Activated T-cell treated with anti-CD3 and anti-CD28 coated beads, Interleukin-2, amount 50 U/mL, for 4 hours (primary cell): ENCODE measurements at regions not wholly inside any gene's neighbourhood (a gene's known extent, or its start where the extent isn't known, plus 50 kb on each side); places are given as distances from the start of the nearest gene placed in this dataset.
"Not testable (repeated sequence)": the region's sequence is repeated elsewhere in the genome, so short reads cannot be mapped to it uniquely, and the experiment has no call there.

Source experiments
- ATAC-seq, 2 donors: fragments of 200-7000 bp; cut with Tn5 transposase; one replicate each; pipeline ENCODE4 v1.10.0; 2021
- DNase-seq: peaks from one replicate; pipeline ENCODE4 v3.0.0-alpha.2; 2020
- H3K27me3 Mint-ChIP-seq: one replicate; pipeline ENCODE4 v1.8.0; 2021; ENCODE audit warnings: low read depth, mixed read lengths
- H3K36me3 Mint-ChIP-seq: one replicate; pipeline ENCODE4 v1.8.0; 2022; ENCODE audit warnings: mixed read lengths; ENCODE audit not compliant: insufficient read depth
- H3K4me1 Mint-ChIP-seq: one replicate; pipeline ENCODE4 v1.8.0; 2021; ENCODE audit warnings: low read depth, mixed read lengths
- H3K4me3 Mint-ChIP-seq: one replicate; pipeline ENCODE4 v1.8.0; 2021; ENCODE audit warnings: mild to moderate bottlenecking, moderate library complexity, mixed read lengths
- H3K9me3 Mint-ChIP-seq: one replicate; pipeline ENCODE4 v1.8.0; 2021; ENCODE audit warnings: mixed read lengths

DNA sequence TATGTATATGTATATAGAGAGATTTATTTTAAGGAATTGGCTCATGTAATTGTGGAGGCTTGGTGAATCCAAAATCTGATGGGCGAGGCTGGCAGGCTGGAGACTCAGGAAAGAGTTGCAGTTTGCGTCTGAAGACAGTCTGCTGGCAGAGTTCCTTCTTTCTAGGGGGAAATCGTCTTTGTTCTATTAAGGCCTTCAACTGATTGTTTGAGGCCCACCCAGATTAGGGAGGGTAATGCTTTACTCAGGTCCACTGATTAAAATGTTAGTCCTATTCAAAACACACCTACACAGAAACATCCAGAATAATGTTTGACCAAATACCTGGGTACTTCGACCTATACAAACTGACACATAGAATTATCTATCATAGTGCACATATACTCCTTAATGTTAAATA, 149.5 kb downstream of the NAA11 start:
- H3K9me3 Mint-ChIP-seq = peaks cover 4% of the 10 kb centered on the region
- no peak overlapping the region for H3K4me3 Mint-ChIP-seq
- ATAC-seq (no peak), DNase-seq (no peak)
- H3K36me3 Mint-ChIP-seq = no peaks in the 10 kb centered on the region
- H3K27me3 Mint-ChIP-seq = no peaks in the 10 kb centered on the region
- H3K4me1 Mint-ChIP-seq = no peaks in the 10 kb centered on the region

DNA sequence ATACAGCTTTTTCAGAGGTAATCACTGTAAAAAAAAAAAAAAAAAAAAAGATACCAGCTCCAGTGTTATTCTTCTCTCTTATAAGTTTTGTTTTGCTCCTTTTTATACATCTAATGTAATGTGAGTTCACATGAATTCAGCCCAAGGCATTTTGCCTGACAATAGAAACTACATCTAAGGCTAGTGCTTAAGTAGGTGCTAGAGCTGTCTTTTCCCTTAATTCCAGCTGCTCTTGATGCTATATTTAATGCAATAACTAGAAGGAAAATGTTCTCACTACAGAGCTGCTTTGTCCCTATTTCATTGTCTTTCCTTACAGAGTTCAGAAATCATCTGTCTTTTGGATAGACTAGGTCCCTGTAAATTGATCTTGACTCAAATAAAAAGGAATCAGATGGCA, 150.1 kb downstream of the NAA11 start:
- no peaks in the 10 kb centered on the region for H3K36me3 Mint-ChIP-seq
- no peak for ATAC-seq

DNA sequence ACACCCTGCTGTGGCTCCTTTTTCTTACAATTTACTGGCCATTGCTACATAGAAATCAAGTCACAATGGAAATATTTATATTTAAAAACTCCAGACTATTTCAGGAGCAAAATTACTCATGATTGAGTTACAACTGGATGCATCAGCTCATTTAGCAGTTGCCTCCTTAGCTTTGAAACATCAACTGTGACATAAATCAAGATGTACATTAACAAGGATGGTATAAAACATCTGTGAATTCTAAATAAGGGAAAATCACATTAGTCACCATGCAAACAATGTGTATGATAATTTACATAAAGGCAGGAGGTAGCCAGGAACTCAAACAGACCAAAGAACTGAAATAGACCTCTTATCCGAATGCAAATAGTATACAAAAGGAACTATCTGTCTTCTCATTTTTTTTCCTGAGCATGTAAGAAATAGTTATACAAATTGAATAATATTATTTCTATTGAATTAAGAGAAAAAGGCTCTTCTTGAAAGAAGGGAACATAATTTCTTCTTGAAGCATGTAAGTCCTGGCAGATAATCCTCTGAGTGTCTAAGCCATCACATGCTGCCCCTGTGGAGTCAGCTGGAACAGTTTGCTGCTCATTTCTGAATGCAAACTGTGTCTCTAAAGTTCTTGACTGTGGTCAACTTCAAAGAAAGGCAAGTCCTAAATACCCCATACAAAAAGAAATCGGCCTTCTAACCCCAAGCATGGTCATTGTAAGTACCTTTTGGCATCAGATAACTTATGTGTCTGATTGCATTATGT, 151.2 kb downstream of the NAA11 start:
- Mint-ChIP-seq H3K9me3 (peaks cover 4% of the 10 kb centered on the region), H3K4me3 (no peak overlapping the region), H3K4me1 (no peaks in the 10 kb centered on the region), H3K27me3 (no peaks in the 10 kb centered on the region), H3K36me3 (no peaks in the 10 kb centered on the region)
- ATAC-seq (no peak), DNase-seq (no peak)

More for the DNA sequence above, 150.1 kb downstream of the NAA11 start:
- Mint-ChIP-seq H3K4me3 (no peak overlapping the region), H3K4me1 (no peaks in the 10 kb centered on the region), H3K9me3 (peaks cover 4% of the 10 kb centered on the region), H3K27me3 (no peaks in the 10 kb centered on the region)
- DNase-seq = no peak

DNA sequence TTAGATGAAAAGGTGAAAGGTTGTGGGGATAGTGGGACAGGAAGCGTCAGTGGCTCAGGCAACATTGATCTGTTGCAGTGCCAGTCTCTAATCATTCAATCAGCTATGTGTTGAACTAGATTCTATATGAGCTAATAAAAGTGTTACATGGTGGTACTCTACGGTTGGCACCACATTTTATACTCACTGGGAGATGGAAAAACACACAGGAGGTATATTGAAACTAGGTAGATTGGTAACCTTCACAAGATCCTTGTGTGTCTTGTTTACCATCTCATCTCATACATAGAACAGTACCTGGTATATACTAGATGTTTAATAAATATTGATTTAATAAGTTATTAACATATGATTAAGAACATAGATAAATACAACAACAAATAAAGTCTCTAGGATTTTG, 152.7 kb downstream of the NAA11 start:
- H3K36me3 Mint-ChIP-seq = no peaks in the 10 kb centered on the region
- H3K27me3 Mint-ChIP-seq = no peaks in the 10 kb centered on the region
- no peak for DNase-seq
- no peaks in the 10 kb centered on the region for H3K4me1 Mint-ChIP-seq
- H3K9me3 Mint-ChIP-seq = no peaks in the 10 kb centered on the region
- H3K4me3 Mint-ChIP-seq = no peak overlapping the region
- ATAC-seq = no peak

DNA sequence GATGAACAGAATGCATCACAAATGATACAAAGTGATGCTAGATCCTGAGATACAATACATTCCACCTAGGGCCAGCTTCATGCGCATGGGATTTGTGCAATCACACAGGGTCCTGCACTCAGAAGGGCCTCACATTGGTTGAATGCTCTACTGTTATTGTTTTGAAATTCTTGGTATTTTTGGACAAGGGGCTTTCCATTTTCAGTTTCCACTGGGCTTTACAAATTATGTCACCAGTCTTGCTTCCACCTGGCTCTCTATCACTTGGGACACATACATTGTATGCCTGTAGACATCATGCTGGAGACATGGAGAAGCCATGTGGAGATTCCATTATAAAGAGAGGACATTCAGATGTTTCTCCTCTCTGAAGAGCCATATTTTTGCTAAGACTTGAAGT, 155.8 kb downstream of the NAA11 start:
- DNase-seq (no peak), ATAC-seq (no peak)
- no peaks in the 10 kb centered on the region for H3K27me3 Mint-ChIP-seq
- no peaks in the 10 kb centered on the region for H3K36me3 Mint-ChIP-seq
- no peaks in the 10 kb centered on the region for H3K4me1 Mint-ChIP-seq
- no peak overlapping the region for H3K4me3 Mint-ChIP-seq
- H3K9me3 Mint-ChIP-seq = no peaks in the 10 kb centered on the region

GRCh38 chr4:79164907-79165610, 160.8 kb downstream of the NAA11 start:
- no peaks in the 10 kb centered on the region for H3K9me3 Mint-ChIP-seq
- no peak for ATAC-seq

DNA sequence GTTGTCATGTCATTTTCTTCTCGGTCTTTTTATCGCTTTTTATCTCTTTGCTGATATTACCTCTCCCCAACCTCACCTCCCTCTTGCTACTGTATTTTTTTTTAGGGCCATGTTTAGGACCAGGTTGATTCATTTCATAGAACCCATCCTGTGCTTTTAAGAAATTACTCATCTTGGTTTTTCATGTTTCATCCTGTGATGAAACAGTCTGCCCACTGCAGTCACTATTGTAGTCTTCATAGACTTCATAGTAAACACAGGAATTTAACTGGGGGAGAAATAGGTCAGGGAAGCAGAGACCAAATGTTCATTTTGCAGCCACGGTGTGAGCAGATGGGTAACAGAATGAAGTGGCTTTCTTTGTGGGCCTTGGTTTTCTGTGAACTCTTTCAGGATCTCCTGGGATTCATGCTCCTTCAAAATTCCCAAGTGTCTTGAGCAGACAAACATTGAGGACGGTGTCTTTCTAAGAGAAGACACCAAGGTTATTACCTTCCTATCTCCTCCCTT, 161.8 kb downstream of the NAA11 start:
- H3K4me3 Mint-ChIP-seq = no peak overlapping the region
- H3K9me3 Mint-ChIP-seq = no peaks in the 10 kb centered on the region
- H3K27me3 Mint-ChIP-seq = no peaks in the 10 kb centered on the region
- DNase-seq (no peak), ATAC-seq (no peak)
- no peaks in the 10 kb centered on the region for H3K4me1 Mint-ChIP-seq
- H3K36me3 Mint-ChIP-seq = no peaks in the 10 kb centered on the region

More at GRCh38 chr4:79164907-79165610, 160.8 kb downstream of the NAA11 start:
- H3K4me1 Mint-ChIP-seq = no peaks in the 10 kb centered on the region
- DNase-seq = no peak
- no peaks in the 10 kb centered on the region for H3K27me3 Mint-ChIP-seq
- H3K36me3 Mint-ChIP-seq = no peaks in the 10 kb centered on the region
- H3K4me3 Mint-ChIP-seq = no peak overlapping the region

DNA sequence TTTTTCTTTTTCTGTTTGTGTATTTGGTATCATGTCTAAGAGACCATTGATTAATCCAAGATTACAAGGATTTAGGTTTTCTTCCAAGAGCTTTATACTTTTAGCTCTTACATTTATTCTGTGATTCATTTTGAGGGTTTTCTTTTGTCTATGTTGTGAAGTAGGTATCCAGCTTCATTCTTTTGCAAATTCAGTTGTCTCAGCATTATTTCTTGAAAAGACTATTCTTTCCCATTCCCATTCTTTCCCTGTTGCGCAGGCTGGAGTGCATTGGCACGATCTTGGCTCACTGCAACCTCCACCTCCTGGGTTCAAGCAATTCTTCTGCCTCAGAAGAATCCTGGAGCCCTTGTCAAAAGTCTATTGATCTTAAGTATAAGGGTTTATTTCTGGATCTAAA, 164.9 kb downstream of the NAA11 start:
- H3K4me3 Mint-ChIP-seq = no peak overlapping the region
- H3K36me3 Mint-ChIP-seq = no peaks in the 10 kb centered on the region
- no peaks in the 10 kb centered on the region for H3K4me1 Mint-ChIP-seq
- H3K27me3 Mint-ChIP-seq = no peaks in the 10 kb centered on the region
- ATAC-seq (no peak), DNase-seq (no peak)
- no peaks in the 10 kb centered on the region for H3K9me3 Mint-ChIP-seq

GRCh38 chr4:79158705-79159104, 167.2 kb downstream of the NAA11 start:
- H3K9me3 Mint-ChIP-seq, H3K4me1 Mint-ChIP-seq, H3K27me3 Mint-ChIP-seq, H3K4me3 Mint-ChIP-seq, H3K36me3 Mint-ChIP-seq, DNase-seq, ATAC-seq: not testable (repeated sequence)

DNA sequence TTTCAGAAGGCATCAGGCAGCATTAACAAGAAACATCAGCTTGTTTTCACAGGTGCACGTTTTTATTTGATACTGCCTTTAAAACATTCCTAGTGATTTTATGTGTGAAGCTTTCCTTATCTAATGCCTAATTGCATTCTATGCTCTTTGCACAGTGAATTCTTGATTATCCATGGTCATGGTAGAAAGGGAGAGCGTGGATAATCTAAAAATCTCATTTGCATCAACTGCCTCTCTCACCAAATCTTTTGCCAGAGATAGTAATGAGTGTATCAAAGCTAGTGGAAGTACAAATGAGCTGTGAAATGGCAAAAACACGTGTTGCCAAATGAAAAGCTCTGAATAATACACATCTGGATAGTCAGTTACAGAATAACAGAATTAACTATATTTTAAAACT, 170.5 kb downstream of the NAA11 start:
- no peak overlapping the region for H3K4me3 Mint-ChIP-seq
- no peaks in the 10 kb centered on the region for H3K9me3 Mint-ChIP-seq
- no peaks in the 10 kb centered on the region for H3K27me3 Mint-ChIP-seq
- ATAC-seq (no peak), DNase-seq (no peak)
- H3K36me3 Mint-ChIP-seq = no peaks in the 10 kb centered on the region
- no peaks in the 10 kb centered on the region for H3K4me1 Mint-ChIP-seq

- peaks cover 4% of the 10 kb centered on the region for H3K9me3 Mint-ChIP-seq
- DNase-seq (no peak), ATAC-seq (no peak)
- H3K36me3 Mint-ChIP-seq = no peaks in the 10 kb centered on the region
- H3K4me3 Mint-ChIP-seq = no peak overlapping the region
- H3K27me3 Mint-ChIP-seq = no peaks in the 10 kb centered on the region
- H3K4me1 Mint-ChIP-seq = no peaks in the 10 kb centered on the region
Measured at GRCh38 chr4:79150820-79151416, 174.9 kb downstream of the NAA11 start.

DNA sequence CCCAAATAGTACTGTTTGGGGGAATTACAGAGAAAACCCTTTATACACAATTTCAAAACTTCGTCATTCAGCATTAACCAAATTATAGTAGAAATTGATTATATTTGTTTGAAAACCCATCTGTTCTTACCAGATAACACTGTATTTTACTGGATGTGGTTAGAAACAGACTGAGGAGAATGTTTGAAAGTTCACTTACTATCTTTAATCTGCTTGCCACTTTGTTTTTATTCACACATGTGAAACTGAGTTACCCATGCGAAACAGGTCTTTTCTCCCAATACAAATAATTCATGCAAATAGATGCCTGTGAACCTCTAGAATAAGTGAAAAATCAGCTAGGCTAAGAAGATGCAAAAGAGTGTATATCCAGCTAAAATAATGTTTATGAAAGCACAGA, 177.5 kb downstream of the NAA11 start:
- Mint-ChIP-seq H3K9me3 (peaks cover 8% of the 10 kb centered on the region), H3K4me3 (no peak overlapping the region), H3K4me1 (no peaks in the 10 kb centered on the region), H3K36me3 (no peaks in the 10 kb centered on the region), H3K27me3 (no peaks in the 10 kb centered on the region)
- ATAC-seq (no peak), DNase-seq (no peak)

DNA sequence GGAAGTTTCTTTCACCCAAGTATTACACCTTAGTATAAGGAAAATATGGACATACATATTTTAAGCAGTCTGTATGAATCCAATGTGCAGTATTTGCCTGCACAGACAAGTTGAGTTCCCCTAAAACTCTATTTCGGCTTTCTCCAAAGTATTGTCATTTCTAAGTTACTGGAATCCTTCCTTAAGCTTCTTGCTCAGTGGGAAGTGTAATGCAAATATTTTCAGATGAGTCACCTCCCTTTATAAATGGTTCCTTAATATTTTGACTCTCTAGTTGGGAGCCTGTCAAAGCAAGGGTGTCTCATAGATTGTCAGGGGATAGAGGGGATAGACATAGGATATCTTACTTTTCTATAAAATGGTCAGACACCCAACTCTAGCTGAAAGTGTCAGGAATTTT, 178.6 kb downstream of the NAA11 start:
- Mint-ChIP-seq H3K27me3 (no peaks in the 10 kb centered on the region), H3K4me1 (no peaks in the 10 kb centered on the region), H3K4me3 (no peak overlapping the region), H3K9me3 (peaks cover 8% of the 10 kb centered on the region), H3K36me3 (no peaks in the 10 kb centered on the region)
- DNase-seq (no peak), ATAC-seq (no peak)

- Mint-ChIP-seq H3K27me3 (peaks cover 2% of the 10 kb centered on the region), H3K36me3 (no peaks in the 10 kb centered on the region), H3K4me1 (no peaks in the 10 kb centered on the region), H3K9me3 (peaks cover 4% of the 10 kb centered on the region), H3K4me3 (no peak overlapping the region)
- DNase-seq (no peak), ATAC-seq (no peak)
Measured at GRCh38 chr4:79141530-79141929, 184.3 kb downstream of the NAA11 start.

DNA sequence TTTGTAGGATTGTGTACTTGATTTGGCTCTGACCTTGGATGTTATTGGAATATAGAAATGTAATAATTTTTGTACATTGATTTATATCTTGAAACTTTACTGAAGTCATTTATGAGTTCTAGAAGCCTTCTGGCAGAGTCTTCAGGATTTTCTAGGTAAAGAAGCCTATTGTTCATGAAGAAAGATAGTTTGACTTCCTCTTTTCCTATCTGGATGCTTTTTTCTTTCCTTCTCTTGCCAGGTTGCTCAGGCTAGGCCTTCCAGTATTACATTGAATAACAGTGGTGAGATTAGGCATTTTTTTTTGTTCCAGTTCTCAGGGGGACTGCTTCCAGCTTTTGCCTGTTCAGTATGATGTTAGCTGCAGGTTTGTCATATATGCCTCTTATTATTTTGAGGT, 191.1 kb downstream of the NAA11 start:
- H3K4me3 Mint-ChIP-seq = no peak overlapping the region
- H3K27me3 Mint-ChIP-seq = no peaks in the 10 kb centered on the region
- no peaks in the 10 kb centered on the region for H3K36me3 Mint-ChIP-seq
- H3K4me1 Mint-ChIP-seq = no peaks in the 10 kb centered on the region
- H3K9me3 Mint-ChIP-seq = no peaks in the 10 kb centered on the region
- no peak for ATAC-seq
- no peak for DNase-seq
